HG03469 (cell line): ENCODE measurements at regions not wholly inside any gene's neighbourhood (a gene's known extent, or its start where the extent isn't known, plus 50 kb on each side); places are given as distances from the start of the nearest gene placed in this dataset.
"Not testable (repeated sequence)": the region's sequence is repeated elsewhere in the genome, so short reads cannot be mapped to it uniquely, and the experiment has no call there.

Source experiments
- ATAC-seq: cut with Tn5 transposase; IDR thresholded peaks from one replicate; pipeline ENCODE4 v1.9.1; 2021; ENCODE audit warnings: mild to moderate bottlenecking, moderate library complexity, moderate number of reproducible peaks; ENCODE audit not compliant: unreplicated experiment

DNA sequence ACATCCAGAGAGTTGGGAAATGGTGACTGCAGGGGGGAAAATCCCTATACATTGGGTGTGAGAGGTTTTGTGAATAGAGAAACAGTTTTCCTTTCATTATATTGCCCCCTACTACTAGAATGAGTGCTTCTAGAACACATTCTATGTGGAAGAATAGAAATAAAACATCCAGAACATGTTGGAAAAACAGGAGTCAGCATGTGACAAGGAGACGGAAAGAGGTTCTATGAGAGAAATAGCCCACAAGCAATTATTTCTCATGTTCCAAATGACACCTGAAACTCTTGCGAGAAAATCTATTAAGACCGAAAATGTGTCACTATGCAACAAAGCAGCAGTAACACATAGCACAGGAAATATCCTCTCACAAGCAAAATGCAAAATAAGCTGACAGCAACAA lies 202.7 kb upstream of the SPOPL start:
- peak; percentile 53 for ATAC-seq

DNA sequence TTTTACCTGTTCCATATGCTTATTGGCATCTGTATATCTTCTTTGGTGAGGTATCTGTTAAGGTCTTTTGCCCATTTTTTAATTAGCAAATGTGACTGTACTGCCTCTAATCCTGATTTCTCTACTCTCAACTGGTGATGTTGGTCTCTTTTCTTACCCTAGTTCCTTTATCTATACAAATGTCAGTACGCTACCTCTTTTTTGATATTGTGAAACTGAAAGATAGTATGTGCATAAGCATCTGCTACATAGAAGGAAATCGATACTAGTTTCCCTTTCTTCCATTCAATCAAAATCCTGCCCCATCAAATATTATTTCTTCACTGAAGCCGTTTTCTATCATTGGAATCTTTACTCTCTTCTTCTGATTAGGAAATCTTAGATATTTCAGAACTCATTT lies 194.9 kb upstream of the SPOPL start:
- ATAC-seq, result no peak

DNA sequence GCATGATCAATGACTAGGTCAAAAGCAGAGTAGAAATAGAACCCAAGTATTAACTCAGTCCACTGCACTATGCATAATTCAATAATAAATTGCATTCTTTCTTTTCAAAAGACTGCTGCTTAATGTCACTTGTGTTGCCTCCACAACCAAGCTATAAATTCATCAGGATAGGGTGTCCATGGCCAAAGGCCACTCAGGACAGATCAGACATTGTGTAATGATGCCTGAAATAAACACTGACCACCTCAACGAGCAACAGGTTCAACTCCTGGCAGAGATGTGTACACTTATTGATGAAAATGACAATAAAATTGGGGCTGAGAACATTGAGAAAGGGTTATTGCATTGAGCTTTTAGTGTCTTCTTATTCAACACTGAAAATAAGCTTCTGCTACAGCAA lies 194.5 kb upstream of the SPOPL start:
- ATAC-seq, result no peak

DNA sequence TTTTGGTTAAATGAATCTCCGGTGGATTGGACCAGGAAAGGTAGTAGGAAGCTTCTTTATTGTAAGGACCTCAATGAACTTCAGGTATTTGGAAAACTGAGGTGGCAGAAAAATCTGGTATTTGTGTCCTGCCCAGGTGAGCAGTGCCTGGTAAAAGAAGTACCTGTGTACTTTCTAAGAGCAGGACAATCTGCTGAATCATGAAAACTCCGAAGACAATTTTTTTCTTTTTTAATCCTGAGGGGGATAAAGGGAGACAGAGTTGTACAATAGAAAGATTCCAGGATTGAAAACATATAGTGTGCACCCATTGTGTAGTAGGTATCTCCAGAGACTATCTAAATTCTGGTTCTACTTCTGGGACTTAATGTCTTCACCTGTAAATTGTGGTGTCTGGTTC lies 191.8 kb upstream of the SPOPL start:
- ATAC-seq, result no peak

DNA sequence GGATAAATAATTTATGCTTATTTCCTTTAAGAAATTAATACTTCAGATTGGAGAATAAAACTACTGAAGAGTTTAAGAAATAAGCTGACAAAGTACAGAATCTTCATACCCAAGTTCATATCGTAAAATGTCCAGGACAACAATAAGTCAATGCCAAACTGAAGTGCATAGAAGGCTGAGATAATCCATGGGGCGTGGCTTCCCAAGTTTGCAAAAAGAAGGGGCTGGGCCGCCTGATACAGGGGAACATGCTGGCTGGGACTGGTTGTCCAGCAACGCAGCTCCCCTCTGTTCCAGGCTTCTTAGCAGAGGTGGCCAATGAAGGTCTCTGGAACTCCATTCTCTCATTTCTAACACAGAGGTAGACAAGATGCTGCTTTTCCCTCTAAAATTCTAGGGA lies 189.5 kb upstream of the SPOPL start:
- no peak for ATAC-seq

DNA sequence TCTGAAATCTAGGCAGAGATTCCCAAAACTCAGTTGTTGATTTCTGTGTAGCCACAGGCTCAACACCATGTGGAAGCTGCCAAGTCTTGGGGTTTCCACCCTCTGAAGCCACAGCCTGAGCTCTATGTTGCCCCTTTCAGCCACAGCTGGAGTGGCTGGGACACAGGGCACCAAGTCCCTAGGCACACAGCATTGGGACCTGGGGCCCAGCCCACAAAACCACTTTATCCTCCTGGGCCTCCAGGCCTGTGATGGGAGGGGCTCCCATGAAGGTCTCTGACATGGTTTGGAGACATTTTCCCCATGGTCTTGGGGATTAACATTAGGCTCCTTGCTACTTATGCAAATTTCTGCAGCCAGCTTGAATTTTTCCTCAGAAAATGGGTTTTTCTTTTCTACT lies 186.0 kb upstream of the SPOPL start:
- ATAC-seq, result not testable (repeated sequence)

DNA sequence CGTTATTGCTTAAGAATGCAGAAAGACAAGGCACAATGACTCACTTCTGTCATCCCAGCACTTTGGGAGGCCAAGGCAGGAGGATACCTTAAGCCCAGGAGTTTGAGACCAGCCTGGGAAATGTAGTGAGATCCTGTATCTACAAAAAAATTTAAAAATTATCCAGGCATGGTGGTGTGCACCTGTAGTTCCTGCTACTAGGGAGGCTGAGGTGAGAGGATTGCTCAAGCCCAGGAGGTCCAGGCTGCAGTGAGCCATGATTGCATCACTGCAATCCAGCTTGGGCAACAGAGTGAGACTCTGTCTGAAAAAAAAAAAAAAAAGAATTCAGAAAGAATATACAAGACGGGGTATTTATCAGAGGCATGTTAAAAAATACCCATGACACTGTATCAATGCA lies 182.0 kb upstream of the SPOPL start:
- no peak for ATAC-seq

DNA sequence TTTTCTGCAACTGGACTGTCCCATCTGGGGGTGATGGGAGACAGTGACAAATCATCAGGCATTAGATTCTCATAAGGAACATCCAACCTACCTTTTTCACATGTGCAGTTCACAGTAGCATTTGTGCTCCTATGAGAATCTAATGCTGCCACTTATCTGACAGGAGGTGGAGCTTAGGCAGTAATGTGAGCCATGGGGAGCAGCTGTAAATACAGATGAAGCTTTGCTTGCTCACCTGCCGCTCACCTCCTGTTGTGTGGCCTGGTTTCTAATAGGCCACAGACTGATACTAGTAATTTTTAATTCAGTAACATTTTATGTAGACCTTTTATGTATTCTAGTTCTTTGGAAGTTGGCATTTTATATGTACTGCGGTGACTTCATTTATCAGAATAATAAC lies 180.1 kb upstream of the SPOPL start:
- ATAC-seq, result no peak

DNA sequence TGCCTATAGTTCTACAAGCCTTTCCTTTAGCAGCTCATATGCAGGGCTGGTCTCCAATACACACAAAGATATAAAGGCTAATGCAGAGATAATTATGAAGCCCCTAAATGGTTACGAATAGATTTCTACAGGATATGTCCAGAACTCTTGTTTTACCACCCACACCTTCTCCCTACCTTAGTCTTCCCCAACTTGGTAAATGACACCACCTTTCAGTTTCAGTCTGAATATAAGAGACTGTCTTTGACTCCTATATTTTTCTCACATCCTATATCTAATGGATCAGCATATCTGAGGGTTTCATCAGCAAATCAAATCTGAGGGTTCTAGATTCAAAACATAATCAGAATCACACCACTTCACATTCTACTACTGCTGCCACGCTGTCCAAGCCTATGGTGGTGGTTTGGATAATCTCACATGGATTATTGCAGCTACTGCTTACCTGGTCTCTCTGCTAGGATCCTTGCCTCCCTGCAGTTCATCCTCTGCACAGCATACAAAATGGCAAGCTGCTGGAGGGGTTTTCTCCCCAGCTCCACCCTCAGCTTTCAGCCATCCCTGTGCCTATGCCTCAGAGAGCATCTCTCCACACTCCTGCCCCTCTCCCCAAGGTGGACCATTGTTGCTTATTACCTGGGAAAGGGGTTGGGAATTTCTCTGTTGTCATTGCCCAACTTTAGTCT lies 178.0 kb upstream of the SPOPL start:
- no peak for ATAC-seq

DNA sequence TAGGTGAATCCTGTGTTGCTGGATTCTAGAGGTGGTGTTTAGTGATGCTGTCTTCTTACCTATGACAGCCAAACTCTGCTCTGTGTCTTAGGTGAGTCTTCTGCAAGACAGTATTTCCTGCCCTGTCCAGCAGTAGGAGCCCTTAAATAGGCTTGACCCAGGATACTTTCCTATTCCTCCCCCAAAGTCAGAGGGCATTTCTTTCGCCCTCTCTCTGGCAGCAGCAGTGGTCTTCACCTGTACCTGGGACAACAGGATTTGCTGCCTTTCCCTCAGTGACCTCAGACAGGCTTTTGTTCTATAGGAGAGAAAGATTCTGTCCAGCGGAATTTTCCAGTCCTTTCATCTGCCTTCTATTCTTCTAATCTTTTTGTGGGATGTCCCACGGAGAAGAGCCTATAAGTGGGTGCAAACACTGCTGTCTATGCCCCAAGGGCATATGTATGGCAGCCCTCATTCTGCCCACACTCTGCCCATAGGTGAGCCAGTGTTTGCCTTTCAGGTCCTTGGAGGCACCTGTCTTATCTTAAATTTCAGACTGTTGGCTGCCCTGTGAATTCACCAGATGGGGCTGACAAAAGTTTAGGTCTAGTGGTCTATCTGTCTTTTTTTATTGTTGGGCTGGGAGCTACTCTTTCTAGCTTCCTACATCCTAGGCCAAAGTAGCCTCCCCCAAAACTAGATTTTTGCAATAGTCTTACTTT lies 177.3 kb upstream of the SPOPL start:
- ATAC-seq, result no peak

DNA sequence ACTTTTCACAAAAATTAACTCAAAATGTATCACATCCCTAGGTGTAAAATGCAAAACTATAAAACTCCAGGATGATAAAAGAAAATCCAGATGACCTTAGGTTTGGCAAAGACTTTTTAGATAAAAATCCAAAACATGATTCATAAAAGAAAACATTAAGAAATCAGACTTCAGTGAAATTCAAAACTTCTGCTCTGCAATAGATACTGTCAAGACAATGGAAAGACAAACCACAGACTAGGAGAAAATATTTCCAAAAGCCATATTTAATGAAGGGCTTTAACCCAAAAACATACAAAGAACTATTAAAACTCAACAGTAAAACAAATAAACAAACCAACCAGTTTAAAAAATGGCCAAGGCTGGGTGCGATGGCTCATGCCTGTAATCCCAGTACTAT lies 173.6 kb upstream of the SPOPL start:
- no peak for ATAC-seq

DNA sequence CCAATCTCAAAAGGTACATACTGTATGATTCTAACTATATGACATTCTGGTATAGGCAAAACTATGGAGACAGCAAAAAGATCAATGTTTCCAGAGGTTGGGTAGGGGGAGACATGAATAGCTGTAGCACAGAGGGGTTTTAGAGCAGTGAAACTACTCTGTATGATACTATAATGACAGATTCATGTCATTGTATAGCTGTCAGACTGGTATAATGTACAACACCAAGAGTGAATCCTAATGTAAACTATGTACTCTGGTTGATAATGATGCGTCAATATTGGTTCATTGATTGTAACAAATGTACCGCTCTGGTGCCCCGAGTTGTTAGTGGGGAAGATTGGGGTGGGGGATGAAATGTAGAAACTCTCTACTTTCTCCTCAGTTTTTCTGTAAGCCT lies 172.4 kb upstream of the SPOPL start:
- ATAC-seq, result no peak

DNA sequence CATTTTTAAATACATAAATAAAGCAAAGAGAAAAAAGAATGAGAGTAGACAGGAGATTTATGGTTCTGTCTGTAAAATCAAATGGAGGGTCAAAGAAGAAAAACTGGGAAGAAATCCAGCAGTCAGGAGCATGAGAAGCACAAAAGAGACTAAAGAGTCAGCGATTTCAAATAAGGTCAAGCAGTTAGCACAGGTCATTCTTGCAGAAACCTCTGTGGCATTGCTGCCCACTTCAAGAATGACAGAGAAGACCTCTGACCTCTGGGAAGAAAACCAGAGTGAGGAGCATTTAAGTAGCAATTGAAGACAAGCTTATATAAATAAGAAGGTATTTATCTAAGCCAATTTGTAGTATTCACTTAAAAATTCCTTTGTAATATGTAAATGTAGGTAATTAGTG lies 172.0 kb upstream of the SPOPL start:
- no peak for ATAC-seq

DNA sequence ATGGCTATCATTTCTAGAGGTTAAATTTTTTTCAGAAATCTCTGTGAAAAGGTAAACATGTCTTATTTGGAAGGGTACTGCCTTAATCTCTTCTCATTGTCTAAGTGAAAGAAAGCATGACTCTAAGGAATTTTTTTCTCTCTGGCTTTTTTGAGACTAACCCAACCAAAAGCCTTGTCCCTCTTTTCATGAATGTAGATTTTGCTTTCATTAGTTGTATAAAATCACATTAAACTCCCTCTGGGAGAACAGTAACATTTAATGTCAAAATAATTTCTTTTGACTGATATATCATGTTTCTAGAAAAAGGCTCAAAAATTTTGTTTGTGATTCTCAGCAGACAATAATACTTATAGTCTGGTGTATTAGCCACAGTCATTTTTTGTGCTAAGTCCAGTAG lies 168.4 kb upstream of the SPOPL start:
- no peak for ATAC-seq

DNA sequence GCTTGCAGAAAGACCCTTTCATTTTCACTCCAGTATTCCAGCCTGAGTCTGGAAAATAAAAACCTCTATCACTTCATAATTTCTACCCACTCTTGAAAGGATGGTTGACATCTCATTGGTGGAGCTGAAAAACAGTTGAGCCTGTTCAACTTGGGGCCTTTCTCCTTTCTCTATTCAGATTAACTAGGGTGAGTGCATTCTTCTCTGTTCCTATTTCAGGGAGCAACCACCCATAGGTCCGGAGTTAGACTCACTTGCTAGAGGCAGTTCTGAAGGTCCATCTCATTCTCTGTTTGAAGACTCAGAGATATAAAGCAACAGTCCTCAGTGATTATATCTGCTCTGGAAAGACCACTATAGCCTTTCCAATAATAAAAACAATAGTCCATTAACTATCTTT lies 167.9 kb upstream of the SPOPL start:
- ATAC-seq, result no peak

DNA sequence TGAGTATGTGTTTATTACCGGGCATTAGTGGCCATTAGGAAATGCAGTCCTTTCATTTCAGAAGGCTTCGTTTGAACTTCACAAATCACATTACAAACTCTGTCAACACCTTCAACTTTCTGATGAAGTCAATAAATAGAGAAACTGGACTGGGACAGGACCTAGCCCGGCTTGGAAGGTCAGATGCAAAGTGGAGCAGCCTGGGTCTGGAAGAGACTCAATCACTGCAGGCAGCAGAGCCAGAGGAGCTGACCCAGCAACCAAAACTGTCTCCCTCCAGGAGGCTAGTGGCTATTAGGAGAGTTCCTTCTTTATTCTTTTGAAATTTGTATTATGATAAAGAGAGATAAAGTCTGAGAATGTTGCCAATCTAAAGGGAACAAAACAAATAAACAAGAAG lies 167.2 kb upstream of the SPOPL start:
- no peak for ATAC-seq

DNA sequence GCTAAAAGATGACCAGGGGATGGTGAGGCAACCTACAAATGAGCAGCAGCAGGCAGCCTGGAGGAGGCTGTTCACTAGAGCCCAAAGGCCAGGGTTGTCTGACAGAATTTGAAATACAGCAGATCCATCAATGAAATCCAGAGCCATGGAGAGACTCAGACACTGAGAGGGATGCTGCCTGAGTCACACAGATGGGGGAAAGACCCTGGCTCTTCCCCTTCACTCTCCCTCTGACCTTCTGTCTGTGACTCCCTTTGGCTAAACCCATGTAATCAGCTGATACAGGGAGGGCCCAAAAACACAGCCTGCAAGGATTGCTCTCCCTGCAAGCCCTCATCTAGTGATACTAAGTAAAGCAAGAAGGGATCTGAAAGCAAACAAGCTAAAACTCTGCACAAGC lies 166.5 kb upstream of the SPOPL start:
- no peak for ATAC-seq

DNA sequence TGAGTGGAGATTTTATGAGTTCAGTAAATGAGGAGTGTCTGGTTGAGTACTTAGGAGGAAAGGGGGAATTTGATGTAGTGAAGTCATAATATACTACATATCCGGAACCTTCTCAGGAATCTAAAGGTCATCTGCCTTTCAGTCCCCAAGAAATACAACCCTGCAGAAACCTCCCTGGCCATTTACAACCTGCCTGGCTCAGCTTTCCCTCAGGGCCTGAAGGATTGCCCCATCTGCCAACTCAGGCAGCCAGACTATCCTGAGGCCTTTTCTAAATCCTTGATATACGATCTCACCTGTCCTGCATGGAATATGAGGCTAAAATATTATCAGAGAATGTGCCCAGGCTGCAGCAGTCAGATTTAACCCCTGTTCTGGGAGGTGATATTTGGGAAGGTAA lies 165.4 kb upstream of the SPOPL start:
- no peak for ATAC-seq

DNA sequence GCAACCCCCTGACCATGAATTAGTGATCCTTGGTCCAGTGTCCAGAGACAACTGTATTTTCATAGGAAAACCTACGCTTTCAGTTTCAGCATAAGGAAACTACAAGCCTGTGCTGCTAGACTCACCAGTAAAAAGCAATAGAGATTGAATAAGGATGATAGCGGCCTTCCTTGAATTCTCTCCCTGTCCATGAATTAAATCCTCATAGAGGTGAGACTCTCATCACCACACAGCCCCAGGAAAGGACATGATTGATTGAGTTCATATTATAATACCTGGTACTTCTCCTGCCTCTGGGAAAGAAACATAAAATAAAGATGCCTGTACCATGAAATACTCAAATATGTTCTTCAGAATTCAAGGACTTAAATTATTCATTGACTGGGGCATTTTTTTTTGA lies 146.3 kb upstream of the SPOPL start:
- no peak for ATAC-seq

DNA sequence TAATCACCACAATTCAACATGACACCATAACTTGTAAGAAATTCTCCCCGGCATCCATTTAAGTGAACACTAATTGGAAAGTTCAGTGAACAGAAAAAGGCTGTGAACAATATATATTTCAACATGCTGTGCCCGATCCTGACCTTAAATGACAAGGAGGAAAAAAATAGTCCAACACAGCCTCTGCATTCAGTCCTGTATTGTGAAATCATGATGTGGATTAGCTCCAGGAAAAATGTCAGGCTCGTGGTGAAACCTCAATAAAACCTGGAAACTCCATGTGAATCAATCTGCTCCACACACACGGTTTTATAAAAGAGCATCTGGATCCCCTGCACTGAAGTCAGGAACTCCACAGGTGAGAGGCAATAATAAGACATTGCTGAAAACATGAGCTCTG lies 145.4 kb upstream of the SPOPL start:
- no peak for ATAC-seq

DNA sequence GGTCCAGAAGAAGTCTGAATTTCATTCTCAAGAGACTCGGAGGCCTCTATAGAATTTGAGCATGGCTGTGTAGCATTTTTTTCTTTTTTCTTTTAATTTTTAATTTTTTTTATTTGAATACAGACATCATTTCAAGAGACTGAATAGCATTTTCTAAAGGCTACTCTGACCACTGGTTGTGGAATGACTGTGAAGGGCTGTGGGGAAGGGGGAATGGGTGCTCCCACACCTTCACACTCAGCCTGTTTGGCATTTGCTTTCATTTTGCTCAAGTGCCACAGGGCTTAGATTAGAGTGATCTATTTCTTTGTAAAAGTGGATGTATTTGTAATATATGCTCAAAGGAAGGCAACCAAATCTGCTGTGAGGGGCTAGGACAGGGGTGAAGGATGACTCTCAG lies 142.0 kb upstream of the SPOPL start:
- ATAC-seq, result peak; percentile 64

DNA sequence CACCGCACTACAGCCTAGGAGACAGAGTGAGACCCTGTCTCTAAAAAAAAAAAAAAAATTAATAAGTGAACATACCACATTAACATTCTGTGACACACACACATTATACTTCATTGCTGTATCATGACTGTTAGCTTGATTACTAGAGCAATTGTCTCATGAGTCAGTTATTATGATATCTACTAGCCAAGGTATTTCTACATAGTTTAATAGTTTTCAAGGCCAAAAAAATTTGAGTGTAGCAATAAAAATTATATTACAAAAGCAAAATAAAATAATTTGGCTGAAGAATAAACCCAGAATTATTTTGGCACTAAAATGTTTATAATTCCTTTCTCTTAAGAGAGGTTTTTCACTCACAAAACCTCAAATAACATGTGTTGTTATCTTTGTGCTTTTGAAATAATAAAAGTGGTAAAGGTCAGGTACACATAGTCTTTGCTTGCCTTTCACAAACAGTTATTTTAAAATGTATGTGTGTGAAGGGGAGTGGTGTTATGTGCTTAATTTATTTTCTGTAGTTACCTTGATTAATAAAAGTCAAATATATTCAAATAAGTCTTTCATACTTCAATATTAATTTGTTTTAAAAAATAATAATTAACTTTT lies 136.9 kb upstream of the SPOPL start:
- no peak for ATAC-seq

DNA sequence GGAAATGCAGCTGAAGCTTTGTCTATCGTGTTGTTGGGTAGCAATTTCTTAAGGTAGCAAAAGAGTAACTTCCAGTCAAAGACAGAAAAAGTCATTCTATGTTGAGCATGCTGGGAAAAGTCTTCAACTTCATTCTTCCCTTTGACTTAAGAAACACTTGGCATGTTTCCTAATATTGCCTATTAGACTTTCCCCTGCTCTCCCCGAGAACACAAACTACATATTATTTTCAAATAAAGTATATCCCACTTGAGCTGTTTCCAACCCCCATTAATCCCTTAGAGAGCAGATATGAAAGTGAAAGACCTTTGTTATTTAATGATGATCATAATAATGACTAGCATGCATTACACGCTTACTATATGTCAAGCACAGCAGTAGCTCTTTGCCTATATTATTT lies 136.0 kb upstream of the SPOPL start:
- no peak for ATAC-seq
